GM12892 (cell line): ENCODE measurements at regions not wholly inside any gene's neighbourhood (a gene's known extent, or its start where the extent isn't known, plus 50 kb on each side); places are given as distances from the start of the nearest gene placed in this dataset.

ENCODE experiments used
- DNase-seq: peaks from one replicate; pipeline ENCODE4 v3.0.0; 2011; ENCODE audit not compliant: insufficient read length
- FAIRE-seq: peaks from 2 replicates; lab custom pipeline; 2011; peaks lifted over from hg19 to GRCh38; lab: Jason Lieb, UNC
- POLR2A ChIP-seq: IDR thresholded peaks from 2 replicates; pipeline ENCODE4 v1.6.1; 2011; ENCODE audit warnings: low read depth, low read length, control low read depth
- POLR2AphosphoS5 ChIP-seq: IDR thresholded peaks from 2 replicates; pipeline ENCODE4 v1.6.1; 2011; ENCODE audit warnings: low read depth, low read length, control low read depth
- TAF1 ChIP-seq: IDR thresholded peaks from 2 replicates; pipeline ENCODE4 v1.6.1; 2011; ENCODE audit warnings: low read depth, mild to moderate bottlenecking, control low read depth, low read length, borderline replicate concordance

DNA sequence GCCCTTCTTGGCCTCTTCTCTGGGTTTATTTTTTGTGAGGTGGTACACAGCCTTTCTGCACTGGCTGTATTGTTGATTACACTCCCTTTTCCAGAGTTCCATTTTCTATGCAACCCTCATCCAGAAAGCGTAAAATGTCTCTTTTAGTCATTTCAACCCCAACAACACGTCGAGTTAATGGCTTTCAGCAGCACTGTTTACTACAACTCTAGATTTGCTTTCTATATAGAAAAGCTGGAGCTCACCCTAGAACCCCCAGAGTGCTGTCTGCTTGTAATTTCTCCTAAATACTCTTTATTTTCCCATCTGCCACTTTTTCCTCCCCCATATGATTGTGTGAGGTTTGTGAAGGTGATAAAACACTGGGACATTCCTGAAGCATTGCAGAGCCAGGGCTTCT, 148.9 kb upstream of the TMTC4 start:
- no peak for FAIRE-seq

DNA sequence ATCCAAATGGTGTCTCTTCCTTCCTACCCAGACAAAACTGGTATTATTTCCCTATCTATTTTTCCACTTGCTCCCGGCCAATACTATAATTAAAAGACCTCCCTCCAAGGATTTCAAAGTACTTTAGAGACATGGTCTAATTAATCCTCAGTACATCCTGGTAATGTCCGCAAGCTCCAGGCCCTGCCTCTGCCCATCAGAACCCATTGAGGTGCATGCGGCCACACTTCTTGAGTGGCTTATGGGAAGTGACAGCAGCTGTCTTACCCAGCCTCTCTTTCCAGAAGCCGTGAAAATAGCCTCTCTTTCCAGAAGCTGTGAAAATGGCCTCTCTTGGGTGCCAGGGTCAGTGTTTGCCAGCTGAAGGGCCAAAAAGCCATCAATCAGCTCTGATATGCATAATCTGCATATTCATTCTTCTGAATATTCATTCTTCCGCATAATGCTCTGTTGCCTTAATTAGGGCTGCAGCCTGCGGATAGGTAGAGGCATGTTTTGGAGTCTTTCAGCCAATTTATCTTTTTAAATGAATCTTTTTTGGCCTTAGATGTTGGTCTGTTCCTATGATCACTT, 148.4 kb upstream of the TMTC4 start:
- no peak for FAIRE-seq
- DNase-seq, result no peak
- TF ChIP-seq TAF1, result no peak
- TF ChIP-seq POLR2A, result no peak
- no peak for TF ChIP-seq POLR2AphosphoS5

More for the DNA sequence above, 148.9 kb upstream of the TMTC4 start:
- no peak for DNase-seq
- TF ChIP-seq POLR2AphosphoS5 (no peak), TAF1 (no peak), POLR2A (no peak)

DNA sequence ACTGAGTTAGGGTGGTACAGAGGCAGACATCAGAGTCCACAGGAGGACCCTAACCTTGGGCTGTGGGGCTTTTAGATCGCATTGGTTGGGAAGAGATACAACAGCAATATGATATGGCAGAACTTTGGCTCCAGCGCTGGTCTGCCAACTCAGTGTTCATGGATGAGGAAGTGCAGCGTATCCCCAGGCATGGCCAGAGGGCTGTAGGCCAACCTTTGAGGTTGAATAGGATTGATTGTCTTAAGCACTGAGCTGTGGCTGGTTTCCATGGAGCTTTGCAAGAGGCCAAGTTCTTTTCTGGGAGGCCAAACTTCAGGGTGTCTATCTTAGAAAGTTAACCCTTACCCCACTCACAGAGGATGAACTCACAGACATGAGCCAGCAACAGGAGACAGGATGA, 144.1 kb upstream of the TMTC4 start:
- FAIRE-seq (no peak), DNase-seq (no peak)
- no peak for TF ChIP-seq POLR2AphosphoS5
- no peak for TF ChIP-seq TAF1
- no peak for TF ChIP-seq POLR2A

DNA sequence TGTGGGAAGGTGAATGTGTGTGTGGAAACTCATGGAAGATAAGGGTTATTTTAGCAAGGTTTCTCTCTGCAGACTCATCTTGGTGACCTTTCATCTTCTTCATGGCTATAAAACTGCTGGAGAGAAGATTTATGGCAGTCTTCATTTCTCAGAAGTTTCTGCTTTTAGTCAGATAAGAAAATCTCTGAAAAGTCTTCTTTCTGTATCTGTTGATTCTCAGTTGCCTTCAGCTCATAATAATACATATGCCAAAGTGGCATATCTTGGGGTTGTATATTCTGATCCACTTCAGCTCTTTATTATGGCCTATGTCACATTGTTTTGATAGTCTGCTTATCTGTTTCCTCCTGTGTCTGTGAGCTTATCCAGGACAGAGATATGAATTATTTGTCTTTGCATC, 143.3 kb upstream of the TMTC4 start:
- FAIRE-seq (no peak), DNase-seq (no peak)
- TF ChIP-seq POLR2AphosphoS5 (no peak), TAF1 (no peak), POLR2A (no peak)

DNA sequence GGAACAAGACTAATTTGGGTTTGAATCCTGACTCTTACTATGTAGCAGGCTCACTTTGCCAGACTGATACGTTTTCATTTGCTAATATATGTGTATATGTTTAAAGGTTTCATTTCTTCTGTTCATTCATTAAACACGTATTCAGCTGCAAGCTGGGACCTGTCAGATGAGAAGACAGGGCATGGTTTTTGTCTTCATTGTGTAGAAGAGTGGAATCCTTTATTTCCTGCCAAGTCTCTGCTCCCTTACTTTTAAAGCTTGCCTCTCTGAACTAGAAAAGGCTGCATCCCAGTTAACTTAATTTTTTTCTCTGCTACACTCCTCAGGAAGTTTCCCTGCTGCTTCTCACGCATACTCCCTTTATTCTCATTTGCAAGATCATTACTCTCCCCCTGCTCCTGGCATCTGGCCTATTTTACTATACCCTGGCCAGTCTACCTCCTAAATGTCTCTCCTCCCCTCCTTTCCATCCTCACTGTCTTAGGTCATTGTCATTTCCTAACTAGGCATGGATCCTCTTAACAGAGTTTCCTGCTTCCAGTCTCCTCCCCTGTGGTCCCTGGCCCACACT, 141.0 kb upstream of the TMTC4 start:
- TF ChIP-seq POLR2A (no peak), TAF1 (no peak), POLR2AphosphoS5 (no peak)
- FAIRE-seq (no peak), DNase-seq (no peak)

DNA sequence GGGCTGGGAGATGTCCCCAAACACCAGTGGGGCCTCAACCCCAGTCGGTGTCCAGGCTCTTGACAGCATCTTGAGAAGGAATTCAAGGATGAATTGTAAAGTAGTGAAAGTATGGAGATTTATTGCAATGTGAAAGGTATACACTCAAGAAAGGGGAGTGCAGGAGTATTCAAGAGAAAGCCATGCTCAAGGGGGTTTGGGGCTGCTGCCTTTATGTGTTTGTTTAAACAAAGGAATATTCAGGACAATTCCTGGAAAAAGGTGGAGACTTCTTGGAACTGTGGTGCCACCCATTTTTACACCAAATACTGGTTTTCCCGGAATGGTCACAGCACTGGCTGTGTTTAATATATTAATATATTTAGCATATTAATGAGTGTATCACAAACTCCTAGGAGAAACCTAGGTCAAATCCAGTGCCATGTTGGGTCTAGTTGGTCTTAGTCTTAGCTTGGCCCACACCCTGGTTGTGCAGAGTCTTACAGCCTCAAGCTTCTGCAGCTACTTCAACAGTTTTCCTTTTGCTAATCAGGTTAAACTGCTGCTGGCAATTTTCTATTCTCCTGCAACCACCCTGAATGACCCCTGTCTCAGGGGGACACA, 138.5 kb upstream of the TMTC4 start:
- no peak for TF ChIP-seq POLR2AphosphoS5
- no peak for DNase-seq
- FAIRE-seq, result no peak

DNA sequence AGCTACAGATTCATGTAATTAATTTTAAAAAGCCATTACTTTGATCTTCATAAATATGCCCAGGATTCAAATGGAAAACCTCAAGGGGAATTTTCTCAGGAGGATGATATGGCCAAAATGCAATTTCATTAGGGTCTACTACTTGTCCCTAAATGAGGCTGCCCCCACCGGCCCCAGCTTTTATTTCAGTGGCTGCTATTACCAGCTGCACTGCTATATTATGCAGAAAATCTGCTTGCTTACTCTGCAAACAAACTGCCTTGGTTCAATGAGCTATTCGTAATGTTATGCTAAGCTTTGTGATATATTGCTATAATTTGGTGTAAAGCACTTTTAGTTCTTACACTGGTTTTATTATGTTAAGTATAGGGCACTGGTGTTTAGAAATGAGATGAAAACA, 137.3 kb upstream of the TMTC4 start:
- TF ChIP-seq POLR2A, result no peak
- no peak for TF ChIP-seq TAF1
- no peak for TF ChIP-seq POLR2AphosphoS5
- FAIRE-seq (no peak), DNase-seq (no peak)

DNA sequence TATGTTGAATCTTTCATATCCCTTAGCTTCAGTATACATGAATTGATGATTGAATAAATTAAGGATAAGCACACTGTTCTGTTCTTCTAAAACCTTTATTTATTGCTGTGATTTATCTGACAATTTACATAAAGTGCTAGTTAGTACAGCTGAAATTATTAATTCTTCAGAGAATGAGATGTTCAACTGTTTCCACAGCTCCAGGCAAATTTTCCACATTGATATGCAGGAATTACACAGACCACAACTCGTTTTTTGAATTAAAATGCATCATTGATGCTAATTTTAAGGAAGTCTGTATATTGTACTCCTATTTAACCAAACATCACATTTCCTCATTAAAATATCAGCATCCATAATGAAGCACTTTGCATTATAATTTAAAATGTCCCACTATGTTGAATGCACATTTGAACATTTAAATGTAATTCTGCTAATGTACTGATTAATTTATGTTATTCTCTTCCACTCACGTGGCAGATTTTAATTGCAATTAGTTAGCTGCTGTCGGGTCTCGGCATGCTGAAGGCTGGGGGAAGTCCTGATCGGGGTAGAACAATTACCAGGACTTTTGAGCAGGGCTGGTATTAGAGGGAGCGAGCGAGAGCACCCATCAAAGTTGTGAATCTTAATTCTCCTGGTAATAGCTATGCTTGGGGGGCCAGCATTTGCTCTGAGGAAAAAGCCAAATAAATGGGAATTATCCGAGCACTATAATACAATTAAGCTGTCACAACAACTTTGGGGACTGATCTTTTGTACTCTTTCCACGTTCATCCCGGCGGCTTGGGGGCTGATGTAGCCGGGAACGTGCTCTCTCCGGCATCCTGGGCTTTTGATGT, 136.7 kb upstream of the TMTC4 start:
- TF ChIP-seq POLR2AphosphoS5 (no peak), POLR2A (no peak), TAF1 (no peak)
- FAIRE-seq, result no peak
- DNase-seq, result no peak

DNA sequence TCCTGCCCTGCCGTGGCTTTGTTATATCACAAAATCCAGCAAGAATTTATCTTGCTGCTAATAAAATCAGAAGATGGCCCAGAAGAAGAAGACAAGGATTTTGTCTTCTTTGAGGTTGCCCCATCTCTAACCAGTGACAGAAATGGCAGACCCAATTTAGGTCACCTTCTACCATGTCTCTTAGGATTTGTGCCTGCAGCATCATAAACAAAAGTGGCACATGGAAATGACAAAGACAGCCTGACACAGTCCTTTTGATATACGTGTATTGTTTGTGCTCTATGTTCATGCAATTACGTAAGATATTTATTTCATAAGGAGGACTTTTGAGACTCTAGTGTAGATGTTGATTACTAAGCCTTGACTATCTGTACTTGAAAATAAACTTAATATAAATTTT, 135.9 kb upstream of the TMTC4 start:
- FAIRE-seq, result no peak
- TF ChIP-seq TAF1 (no peak), POLR2AphosphoS5 (no peak), POLR2A (no peak)
- no peak for DNase-seq

DNA sequence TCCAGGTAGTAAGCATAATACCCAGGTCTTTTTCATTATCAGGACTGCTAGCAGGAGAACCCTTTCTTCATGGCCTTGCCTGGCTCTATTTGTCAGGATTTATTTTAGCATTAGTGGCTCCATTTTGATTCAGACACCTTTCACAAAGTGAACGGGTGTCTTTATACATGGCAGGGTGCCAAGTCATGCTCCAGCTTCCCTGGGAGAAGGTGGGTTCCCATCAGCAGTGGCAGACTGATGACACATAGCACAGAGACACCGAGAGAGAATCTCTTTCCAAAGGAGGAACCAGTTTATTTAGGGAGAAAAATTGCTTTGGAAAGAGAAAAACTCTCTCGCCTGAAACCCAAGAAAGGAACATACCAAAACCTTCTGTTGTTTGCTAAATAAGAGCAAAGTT, 135.3 kb upstream of the TMTC4 start:
- DNase-seq, result no peak
- no peak for FAIRE-seq
- TF ChIP-seq POLR2AphosphoS5, result no peak
- TF ChIP-seq POLR2A, result no peak
- TF ChIP-seq TAF1, result no peak

DNA sequence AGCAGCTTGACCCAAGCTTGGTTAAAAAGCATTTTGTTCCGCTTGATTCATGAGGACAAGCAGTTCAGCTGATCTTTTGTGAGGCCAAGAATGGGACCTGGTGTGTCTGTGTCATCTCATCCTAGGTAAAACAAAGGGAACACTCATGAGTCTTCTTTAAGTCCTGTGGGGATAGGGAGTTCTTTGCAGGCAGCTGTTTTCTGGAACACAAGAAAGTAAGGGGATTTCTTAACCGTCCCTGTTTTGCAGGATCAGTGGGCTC, 134.5 kb upstream of the TMTC4 start:
- DNase-seq, result no peak
- no peak for TF ChIP-seq TAF1
- no peak for TF ChIP-seq POLR2A
- no peak for TF ChIP-seq POLR2AphosphoS5
- no peak for FAIRE-seq

DNA sequence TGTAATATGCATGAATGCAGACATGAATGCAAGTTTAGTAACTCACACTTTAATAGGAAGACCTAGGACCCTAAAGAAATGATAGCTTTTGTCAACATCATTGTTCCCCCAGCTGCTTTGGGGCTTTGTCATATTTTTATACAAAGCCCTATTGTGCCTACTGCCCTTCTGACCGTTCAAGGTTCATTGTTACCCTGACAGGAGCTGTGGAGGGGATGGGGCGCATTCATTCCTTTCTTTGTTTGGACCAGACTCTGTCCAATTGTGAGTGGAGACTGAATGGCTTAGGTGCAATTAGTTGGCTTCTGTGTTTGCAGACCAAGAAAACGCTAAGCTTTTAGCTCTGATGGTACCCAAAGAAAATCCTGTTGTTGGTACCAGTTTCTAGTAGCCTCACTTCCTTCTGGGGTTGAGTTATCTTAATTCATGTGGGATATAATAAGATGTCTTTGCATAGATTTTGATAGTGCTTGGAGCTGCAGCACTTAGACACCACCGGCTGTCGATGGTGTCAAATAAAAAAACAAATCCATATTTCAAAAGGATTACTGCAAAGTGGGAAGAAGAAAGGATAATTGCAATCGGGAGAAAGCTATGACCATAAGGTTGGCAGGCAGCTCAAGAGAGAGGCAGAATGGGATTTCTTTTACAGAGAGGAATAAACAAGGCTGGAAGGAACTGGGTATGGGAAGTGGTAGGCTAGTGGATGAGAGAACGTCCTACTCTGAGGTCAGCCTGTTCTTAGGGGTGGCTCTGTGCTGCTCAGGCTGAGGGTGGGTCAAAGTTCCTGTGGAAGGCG, 133.9 kb upstream of the TMTC4 start:
- DNase-seq, result no peak
- no peak for FAIRE-seq
- TF ChIP-seq POLR2AphosphoS5 (no peak), POLR2A (no peak), TAF1 (no peak)
